T-cell (primary cell): ENCODE measurements at regions not wholly inside any gene's neighbourhood (a gene's known extent, or its start where the extent isn't known, plus 50 kb on each side); places are given as distances from the start of the nearest gene placed in this dataset.

Experiments
- ATAC-seq, 4 experiments: fragments of 200-7000 bp in 3 of 4; fragments of 150-1000 bp in 1 of 4; cut with Tn5 transposase; replicated peaks in 1 of 4; 1 replicate in 3 of 4; 2 replicates in 1 of 4; pipeline ENCODE4 v1.10.0; 2021; ENCODE audit warnings: moderate library complexity in 3 of 4, mild to moderate bottlenecking in 2 of 4, moderate number of reproducible peaks in 1 of 4
- CTCF ChIA-PET, 2 donors: fragments of 300-600 bp; sonication (Branson Sonifier 250); formaldehyde crosslinking; loops; one replicate each; lab custom pipeline; 2022; ENCODE audit warnings: antibody characterized with exemption in 2 of 2; lab: Charles Lee
- POLR2A ChIA-PET, 2 donors: fragments of 300-600 bp; sonication (Branson Sonifier 250); formaldehyde crosslinking; loops; one replicate each; lab custom pipeline; 2022; ENCODE audit warnings: antibody characterized with exemption in 2 of 2; lab: Charles Lee
- DNase-seq, 35 experiments: peaks; one replicate each; pipeline versions ENCODE4 v3.0.0 to v3.0.0-alpha.2; 2013 to 2023
- H3K27ac ChIP-seq: one replicate; pipeline ENCODE4 v1.5.1; 2013; ENCODE audit warnings: low read length
- H3K27me3 ChIP-seq, 2 experiments: replicated peaks in 1 of 2; 1 replicate in 1 of 2; 2 replicates in 1 of 2; pipeline versions ENCODE4 v1.6.1 to v1.7.0; 2013; ENCODE audit warnings: low read length in 1 of 2, mixed read lengths in 1 of 2; ENCODE audit not compliant: control insufficient read depth in 2 of 2, insufficient read depth in 2 of 2; ENCODE audit errors: extremely low read depth in 1 of 2
- H3K36me3 ChIP-seq, 2 donors: 1 replicate in 1 of 2; 2 replicates in 1 of 2; pipeline versions ENCODE4 v1.6.1 to v1.7.0; 2013; ENCODE audit warnings: low read length in 1 of 2; ENCODE audit not compliant: control insufficient read depth in 2 of 2, insufficient read depth in 1 of 2; ENCODE audit errors: extremely low read depth in 1 of 2
- H3K4me1 ChIP-seq, 2 experiments: 1 replicate in 1 of 2; 2 replicates in 1 of 2; pipeline versions ENCODE4 v1.6.1 to v1.7.0; 2013; ENCODE audit warnings: low read length in 2 of 2, mixed read lengths in 1 of 2; ENCODE audit not compliant: insufficient read depth in 2 of 2, control insufficient read depth in 1 of 2; ENCODE audit errors: extremely low read depth in 1 of 2
- H3K4me3 ChIP-seq, 2 donors: 1 replicate in 1 of 2; 2 replicates in 1 of 2; pipeline versions ENCODE4 v1.5.1 to v1.7.0; 2013; ENCODE audit warnings: mild to moderate bottlenecking in 2 of 2, low read length in 1 of 2, moderate library complexity in 1 of 2; ENCODE audit not compliant: control insufficient read depth in 1 of 2; ENCODE audit errors: extremely low read depth in 1 of 2
- H3K9me3 ChIP-seq: 2 replicates; pipeline ENCODE4 v1.7.0; 2013
- H3K27ac Mint-ChIP-seq, 2 donors: one replicate each; pipeline ENCODE4 v1.8.0; 2020 to 2021; ENCODE audit warnings: mild to moderate bottlenecking in 2 of 2, mixed read lengths in 2 of 2
- H3K27me3 Mint-ChIP-seq, 2 donors: one replicate each; pipeline ENCODE4 v1.8.0; 2021 to 2022; ENCODE audit warnings: mixed read lengths in 2 of 2
- H3K36me3 Mint-ChIP-seq: one replicate; pipeline ENCODE4 v1.8.0; 2021; ENCODE audit warnings: mixed read lengths
- H3K4me1 Mint-ChIP-seq, 3 donors: one replicate each; pipeline ENCODE4 v1.8.0; 2020 to 2022; ENCODE audit warnings: mixed read lengths in 3 of 3, mild to moderate bottlenecking in 1 of 3
- H3K4me3 Mint-ChIP-seq, 3 donors: one replicate each; pipeline ENCODE4 v1.8.0; 2020 to 2022; ENCODE audit warnings: mild to moderate bottlenecking in 3 of 3, mixed read lengths in 3 of 3, moderate library complexity in 3 of 3
- H3K9me3 Mint-ChIP-seq, 3 donors: one replicate each; pipeline ENCODE4 v1.8.0; 2020 to 2022; ENCODE audit warnings: mixed read lengths in 3 of 3
- WGBS: methylation state at CpG from one replicate; pipeline ENCODE4 v1.1.5; 2013; ENCODE audit warnings: missing lambda C conversion rate; ENCODE audit not compliant: insufficient coverage; 5-methylcytosine and 5-hydroxymethylcytosine counted together

DNA sequence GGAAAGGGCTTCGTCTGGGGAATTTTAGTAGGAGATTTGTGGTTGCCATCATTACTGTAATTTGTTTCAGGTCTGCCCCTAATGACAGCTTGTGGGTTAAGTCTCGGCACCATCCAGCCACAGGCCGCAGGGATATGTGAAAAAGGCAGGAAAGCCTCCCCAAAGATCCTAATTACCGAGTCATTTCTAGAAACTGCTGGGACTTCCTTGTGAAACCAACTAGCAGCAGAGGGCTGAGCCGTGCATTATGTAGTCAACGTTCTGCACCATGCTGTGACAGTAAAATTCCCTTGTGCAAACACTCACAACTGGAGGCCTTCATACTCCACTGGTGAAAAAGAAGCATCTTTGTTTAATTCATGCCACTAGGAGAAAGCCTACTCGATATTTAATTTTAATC lies 230.3 kb downstream of the MPDZ start:
- Histone ChIP-seq H3K27ac (no peak overlapping the region), H3K36me3 (no peaks in the 10 kb centered on the region), H3K4me3 (no peak overlapping the region), H3K4me1 (no peaks in the 10 kb centered on the region), H3K27me3 (no peaks in the 10 kb centered on the region), H3K9me3 (no peaks in the 10 kb centered on the region)
- POLR2A ChIA-PET, result no interaction called here
- H3K27ac Mint-ChIP-seq, result no peak overlapping the region
- WGBS, result 82% methylated on average over 6 of the region's 7 CpGs
- no peaks in the 10 kb centered on the region for H3K36me3 Mint-ChIP-seq
- CTCF ChIA-PET, result no interaction called here
- no peak for ATAC-seq
- no peak overlapping the region for H3K4me3 Mint-ChIP-seq
- H3K27me3 Mint-ChIP-seq, result no peaks in the 10 kb centered on the region
- no peaks in the 10 kb centered on the region for H3K4me1 Mint-ChIP-seq
- peaks cover 5 to 23% (median 7%) of the 10 kb centered on the region in 3 donors for H3K9me3 Mint-ChIP-seq
- DNase-seq, result no peak

DNA sequence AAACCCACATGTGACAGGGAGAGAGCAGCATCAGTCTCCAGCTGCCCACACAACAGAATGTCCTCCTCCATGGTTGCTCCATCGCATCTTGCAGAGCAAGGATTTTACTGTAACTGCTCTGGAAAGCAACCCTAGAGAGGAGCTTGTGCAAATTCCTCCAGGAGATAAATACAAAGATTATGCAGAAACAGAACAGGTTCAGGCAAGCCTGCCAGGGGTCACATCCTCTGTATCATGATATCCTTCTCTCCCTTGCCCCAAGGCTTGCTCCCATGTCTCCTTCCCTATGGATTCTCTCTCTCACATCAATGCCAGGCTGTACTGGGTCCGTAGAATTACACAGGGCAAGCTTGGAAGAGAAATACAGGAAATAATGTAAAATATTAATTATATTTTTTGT lies 226.0 kb downstream of the MPDZ start:
- Histone ChIP-seq H3K36me3 (no peaks in the 10 kb centered on the region), H3K9me3 (no peaks in the 10 kb centered on the region), H3K4me1 (no peaks in the 10 kb centered on the region), H3K4me3 (no peak overlapping the region), H3K27me3 (no peaks in the 10 kb centered on the region), H3K27ac (no peak overlapping the region)
- Mint-ChIP-seq H3K27me3 (no peaks in the 10 kb centered on the region), H3K4me1 (no peaks in the 10 kb centered on the region), H3K9me3 (peaks cover 4 to 20% (median 10%) of the 10 kb centered on the region in 3 donors), H3K36me3 (no peaks in the 10 kb centered on the region), H3K27ac (no peak overlapping the region), H3K4me3 (no peak overlapping the region)
- ChIA-PET POLR2A (no interaction called here), CTCF (no interaction called here)
- DNase-seq (no peak), ATAC-seq (no peak)
- 100% methylated on average over 1 of the region's 2 CpGs for WGBS

DNA sequence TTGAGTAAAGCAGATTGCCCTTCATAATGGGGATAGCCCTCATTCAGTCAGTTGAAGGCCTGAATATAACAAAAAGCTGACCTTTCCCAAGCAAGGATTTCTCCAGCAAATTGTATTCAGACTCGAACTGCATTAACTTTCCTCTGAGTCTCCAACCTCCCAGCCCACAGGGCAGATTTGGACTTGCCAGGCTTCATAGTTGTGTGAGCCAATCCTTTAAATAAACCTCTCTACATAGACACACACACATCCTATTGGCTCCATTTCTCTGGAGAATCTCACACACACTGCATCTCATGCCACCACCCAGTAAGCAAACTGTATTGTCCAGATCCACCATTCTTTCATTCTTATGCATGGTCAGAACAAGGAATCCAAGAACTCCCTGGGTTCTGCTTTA lies 225.1 kb downstream of the MPDZ start:
- ChIA-PET CTCF (no interaction called here), POLR2A (no interaction called here)

More for the DNA sequence above, 225.1 kb downstream of the MPDZ start:
- no peak overlapping the region for H3K4me3 ChIP-seq
- H3K27ac Mint-ChIP-seq, result no peak overlapping the region
- no peaks in the 10 kb centered on the region for H3K4me1 ChIP-seq
- H3K27ac ChIP-seq, result no peak overlapping the region
- peaks cover 6 to 23% (median 10%) of the 10 kb centered on the region in 3 donors for H3K9me3 Mint-ChIP-seq
- no peaks in the 10 kb centered on the region for H3K27me3 Mint-ChIP-seq
- no peaks in the 10 kb centered on the region for H3K36me3 ChIP-seq
- no peaks in the 10 kb centered on the region for H3K36me3 Mint-ChIP-seq
- no peak overlapping the region for H3K4me3 Mint-ChIP-seq
- WGBS, result 11% methylated on average over 1 of the region's 1 CpG
- H3K4me1 Mint-ChIP-seq, result no peaks in the 10 kb centered on the region
- ATAC-seq, result no peak
- no peak for DNase-seq
- H3K27me3 ChIP-seq, result no peaks in the 10 kb centered on the region
- H3K9me3 ChIP-seq, result no peaks in the 10 kb centered on the region
